Anterior cingulate cortex (tissue), 58 donors: ENCODE measurements at regions not wholly inside any gene's neighbourhood (a gene's known extent, or its start where the extent isn't known, plus 50 kb on each side); places are given as distances from the start of the nearest gene placed in this dataset.

Source experiments
- DNase-seq, 58 donors: peaks; one replicate each; lab custom pipeline; 2025; lab: John Stamatoyannopoulos, UW

DNA sequence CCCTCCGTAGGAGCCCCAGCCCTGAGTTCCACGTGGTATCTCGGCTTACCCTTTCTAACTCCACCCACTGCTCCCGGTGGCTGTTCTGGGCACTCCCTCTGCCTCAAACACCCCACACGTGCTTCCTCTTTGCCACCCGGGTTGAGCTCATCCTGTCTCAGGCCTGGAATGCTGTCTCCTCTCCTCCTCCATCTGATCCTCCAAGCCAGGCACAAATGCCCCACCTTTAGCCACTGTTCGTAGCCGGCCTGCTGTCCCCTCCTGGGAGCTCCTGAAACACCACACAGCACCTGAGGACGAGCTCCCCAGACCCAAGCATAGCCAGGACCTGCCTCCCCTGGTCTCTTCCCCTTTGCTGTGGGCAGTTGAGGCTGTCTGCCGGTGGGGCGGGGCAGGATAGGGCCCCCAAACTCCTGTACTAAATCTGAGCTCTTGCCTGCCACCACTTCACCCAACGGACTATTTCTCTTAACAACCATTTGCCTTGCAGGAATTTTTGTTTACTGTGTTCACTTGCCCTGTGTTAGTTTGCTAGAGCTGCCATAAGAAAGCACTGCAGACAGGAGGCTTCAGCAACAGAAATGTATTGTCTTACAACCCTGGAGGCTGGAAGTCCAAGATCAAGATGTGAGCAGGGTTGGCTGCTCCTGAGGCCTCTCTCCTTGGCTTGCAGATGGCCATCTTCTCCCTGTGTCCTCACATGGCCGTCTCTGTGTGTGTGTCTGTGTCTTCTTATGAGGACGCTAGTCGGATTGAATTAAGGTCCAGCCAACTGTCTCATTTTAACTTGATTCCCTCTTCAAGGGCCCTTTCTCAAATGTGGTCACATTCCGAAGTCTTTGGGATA lies 58.3 kb upstream of the SHH start:
- DNase-seq: no peak

DNA sequence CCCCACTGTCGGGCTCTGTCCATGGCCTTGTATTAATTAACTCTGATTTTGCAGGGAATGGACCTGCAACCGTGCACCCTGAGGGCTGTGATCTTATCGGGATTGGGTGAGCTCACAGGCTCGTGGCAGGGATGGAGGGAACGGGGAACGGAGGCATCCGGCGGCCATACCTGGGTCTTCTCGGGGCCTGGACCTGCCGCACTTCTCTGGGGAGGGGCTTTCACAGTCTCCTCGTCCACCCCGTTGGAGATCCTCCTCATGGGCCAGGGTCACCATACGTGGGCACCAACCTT lies 57.5 kb upstream of the SHH start:
- no peak for DNase-seq

DNA sequence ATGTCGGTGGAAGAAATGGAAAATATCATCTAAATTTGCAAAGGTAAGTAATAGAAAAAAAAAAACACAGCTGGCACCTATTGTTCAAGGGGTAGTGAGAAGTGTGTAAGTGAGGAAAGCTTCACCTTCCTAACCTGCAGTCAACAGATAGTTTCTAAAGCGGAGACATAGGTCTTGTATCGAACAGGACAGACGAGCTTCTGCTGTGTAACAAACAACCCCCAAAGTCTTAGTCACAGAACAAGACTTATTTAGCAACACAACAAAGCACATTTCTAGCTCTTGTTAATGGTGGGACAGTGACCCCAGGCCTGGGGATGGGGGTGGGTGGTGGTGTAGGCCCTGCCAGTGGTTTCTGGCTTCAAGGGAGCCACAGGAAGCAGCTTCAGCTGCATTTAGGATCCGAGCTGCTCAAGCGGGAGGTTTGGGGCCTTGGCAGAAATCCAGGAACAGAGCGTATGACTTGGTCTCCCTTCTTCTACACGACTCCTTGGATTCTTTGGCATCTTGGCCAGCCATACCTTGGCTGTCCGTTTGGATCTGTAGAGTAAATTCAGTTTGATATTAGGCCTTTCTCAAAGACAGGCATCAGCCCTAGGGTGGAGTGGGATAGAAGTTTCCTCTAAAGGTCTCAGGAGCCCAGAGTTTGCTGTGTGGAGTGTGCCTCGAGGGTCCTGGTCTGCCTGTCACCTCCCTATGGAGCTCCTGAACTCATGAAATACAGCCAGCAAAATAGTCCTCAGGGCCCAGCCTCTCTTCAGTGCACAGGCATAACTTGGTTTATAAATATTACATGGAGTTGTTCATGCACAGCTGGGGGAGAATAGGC lies 56.9 kb upstream of the SHH start:
- DNase-seq: no peak

DNA sequence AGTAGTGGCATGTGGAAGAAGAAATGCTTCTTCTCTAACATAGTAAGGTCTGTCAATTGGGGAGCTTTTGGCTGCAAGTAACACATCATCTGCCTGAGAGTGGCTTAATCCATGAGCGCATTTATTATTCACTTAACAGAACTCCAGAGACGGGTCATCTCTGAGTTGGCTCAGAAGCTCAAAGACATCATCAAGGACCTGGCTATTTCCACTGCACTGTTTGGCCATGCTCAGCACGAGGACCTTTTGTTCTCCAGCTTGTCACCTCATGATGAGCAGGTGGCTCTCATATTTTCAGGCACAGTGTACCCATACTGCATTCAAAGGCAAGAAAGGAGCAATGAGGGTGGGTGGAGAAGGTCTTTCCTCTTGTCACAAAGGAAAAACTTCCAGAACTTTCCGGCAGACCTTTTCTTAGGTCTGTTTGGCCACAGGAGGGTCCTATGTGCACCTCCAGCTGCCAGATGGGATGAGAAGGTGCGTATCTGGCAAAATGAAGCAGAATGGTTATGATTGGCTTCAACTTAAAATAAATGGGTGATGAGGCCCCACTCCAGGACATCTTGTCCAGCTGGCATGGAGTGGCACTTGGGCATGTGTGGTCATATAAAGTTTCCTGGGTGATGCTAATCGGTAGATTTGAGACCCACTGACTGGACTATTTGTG lies 55.6 kb upstream of the SHH start:
- no peak for DNase-seq

DNA sequence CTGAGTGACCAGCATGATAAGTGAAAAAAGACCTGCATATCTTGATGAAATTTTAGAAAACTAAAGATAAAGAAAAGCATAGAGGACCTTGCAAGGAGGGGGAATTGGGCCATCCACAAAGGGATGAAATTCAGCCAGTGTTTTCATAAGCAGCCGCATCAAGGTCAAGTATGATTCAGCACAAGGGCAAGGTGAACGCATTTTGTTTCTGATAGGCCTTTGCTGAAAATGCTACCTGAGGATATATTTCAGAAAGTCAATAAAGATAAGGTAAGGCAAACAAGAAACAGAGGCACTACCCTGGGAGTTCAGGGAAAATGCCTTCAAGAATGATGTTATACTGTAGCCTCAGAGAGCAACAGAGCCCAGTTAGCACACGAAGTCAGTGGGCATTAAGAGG lies 55.0 kb upstream of the SHH start:
- no peak for DNase-seq

- no peak for DNase-seq
Observed at GRCh38 chr7:155865830-155866525, 53.7 kb upstream of the SHH start.

DNA sequence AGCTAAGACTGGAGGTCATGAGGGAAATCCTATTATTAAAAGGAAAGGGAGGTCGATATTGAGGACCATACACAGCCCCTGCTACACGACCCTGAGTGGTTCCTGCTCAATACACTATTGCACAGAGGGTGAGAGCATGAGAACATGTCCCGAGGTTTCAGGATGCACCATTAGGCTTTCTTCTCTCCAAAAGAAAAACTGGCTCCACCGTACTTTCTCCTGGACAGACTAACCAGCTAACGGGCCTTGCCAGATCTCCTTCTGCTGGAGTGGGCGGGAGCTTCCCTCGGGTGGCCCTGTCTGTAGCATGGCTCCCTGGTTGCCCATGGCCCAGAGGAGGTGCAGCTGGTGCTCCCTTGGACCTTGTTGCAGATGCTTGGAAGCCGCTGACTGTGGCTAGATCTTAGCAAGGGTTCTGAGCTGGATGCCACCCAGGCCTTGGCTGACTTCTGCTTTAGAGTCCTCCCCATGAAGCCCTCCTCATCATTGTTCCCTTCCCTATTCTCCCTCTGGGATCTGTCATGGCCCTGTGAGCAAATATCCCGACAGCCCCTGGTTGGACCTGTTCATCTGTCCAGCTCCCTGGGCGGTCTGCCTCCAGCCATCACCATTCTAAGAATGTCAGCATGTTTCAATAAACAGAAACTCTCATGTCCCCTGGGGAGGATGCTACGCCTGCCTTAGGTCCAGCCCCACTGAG lies 52.9 kb upstream of the SHH start:
- no peak for DNase-seq

DNA sequence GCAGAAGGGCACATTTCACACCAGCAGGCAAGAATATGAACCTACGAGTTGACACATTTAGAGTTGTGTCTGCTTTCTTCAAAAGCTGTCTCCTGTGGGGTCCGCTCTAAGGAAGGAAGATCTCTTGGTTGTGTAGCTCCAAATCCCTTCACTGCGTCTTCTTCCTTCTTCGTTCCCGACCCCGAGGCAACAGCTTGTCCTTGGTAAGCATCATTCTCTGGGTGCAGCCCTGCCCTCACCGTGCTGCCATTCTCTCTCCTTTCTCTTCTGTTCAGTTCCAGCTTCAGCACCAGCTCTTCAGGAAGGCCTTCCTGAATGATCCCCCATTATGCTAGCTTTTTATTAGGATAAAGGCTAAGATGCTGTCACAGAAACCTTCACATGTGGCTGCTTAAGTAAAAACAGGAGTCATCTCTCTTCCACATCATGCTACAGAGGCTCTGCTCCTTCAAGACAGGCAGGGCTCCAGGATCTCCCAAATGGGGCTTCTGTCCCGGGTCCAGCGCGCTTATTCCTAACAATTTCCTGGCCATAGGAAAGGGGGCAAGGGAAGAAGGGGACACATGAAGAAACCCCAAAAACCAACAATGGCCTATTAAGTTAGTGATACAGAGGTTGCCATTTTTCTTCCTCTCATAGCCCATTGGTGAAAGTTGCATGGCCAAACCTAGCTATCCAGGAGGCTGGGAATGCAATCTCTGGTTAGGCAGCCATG lies 52.2 kb upstream of the SHH start:
- no peak for DNase-seq

DNA sequence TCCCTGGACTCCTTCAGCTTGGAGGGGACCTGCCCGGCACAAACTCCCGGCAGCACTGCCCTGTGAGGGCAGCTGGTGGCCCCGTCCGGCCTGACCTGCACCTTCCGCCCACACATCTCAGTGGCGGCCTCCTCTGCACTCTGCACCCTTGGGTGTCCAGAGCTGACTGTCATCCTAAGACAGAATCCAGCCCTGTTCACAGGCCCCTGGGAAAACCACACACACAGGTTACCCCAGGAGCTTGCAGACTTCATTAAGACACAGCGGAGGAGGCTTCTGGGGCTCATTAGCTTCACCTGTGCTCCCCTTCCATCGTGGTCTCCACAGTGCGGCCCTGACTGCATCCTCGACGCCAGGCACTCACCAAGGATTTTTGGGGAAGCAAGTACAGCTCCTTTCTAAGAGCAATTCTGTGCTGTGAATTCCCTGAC lies 51.5 kb upstream of the SHH start:
- DNase-seq: no peak

DNA sequence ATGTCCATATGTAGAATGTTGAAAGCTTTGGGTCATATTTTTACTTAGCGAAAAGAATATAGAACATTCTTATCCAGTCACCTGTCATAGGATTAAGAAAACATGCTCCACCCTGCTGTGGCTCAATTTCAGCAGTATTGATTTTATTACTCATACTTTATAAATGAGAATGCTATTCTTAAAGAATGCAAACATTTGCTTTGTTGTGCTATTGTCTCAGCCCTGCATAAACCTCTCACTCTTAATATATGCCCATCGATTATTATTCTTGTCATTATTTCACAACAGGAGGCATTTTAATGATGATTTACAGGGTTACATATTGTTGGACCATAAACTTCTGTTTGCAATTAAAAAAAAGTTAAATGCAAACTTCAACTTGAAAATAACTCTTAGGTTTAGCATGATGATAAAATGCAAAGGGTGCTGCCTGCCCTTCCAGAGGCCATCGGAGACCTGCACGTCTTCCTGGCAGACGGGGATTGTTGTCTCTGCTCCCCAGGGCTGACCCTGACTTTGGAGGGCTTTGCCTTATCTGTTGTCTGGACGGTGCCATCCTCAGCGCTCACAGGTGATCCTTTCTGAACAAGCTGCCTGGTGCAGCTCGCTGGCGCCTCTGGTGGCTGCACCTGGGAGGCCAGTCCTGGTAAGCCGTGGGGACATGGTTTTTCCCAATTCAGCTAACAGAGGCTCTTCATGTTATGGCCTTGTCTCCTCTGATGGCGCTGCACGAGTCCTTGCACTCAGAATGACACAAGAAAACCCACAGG lies 50.0 kb upstream of the SHH start:
- no peak for DNase-seq
